GM18519 (cell line): ENCODE measurements at regions not wholly inside any gene's neighbourhood (a gene's known extent, or its start where the extent isn't known, plus 50 kb on each side); places are given as distances from the start of the nearest gene placed in this dataset.

Source experiments
- ATAC-seq: cut with Tn5 transposase; IDR thresholded peaks from one replicate; pipeline ENCODE4 v1.9.1; 2021; ENCODE audit warnings: mild to moderate bottlenecking, moderate library complexity; ENCODE audit not compliant: unreplicated experiment, low FRiP score

- no peak for ATAC-seq
Measured at GRCh38 chr5:77948476-77948875, 172.3 kb upstream of the TBCA start.

- ATAC-seq: no peak
Measured at GRCh38 chr5:77947041-77947428, 170.9 kb upstream of the TBCA start.

- ATAC-seq: no peak
Measured at GRCh38 chr5:77946381-77947040, 170.4 kb upstream of the TBCA start.

GRCh38 chr5:77945874-77946273, 169.7 kb upstream of the TBCA start:
- no peak for ATAC-seq

GRCh38 chr5:77944757-77945340, 168.7 kb upstream of the TBCA start:
- no peak for ATAC-seq

GRCh38 chr5:77943851-77944250, 167.7 kb upstream of the TBCA start:
- ATAC-seq: no peak

GRCh38 chr5:77942578-77943239, 166.6 kb upstream of the TBCA start:
- no peak for ATAC-seq

GRCh38 chr5:77937015-77937908, 161.1 kb upstream of the TBCA start:
- ATAC-seq: peak; percentile 84

GRCh38 chr5:77936365-77936693, 160.2 kb upstream of the TBCA start:
- ATAC-seq: no peak

- no peak for ATAC-seq
Measured at GRCh38 chr5:77935506-77936364, 159.6 kb upstream of the TBCA start.

- ATAC-seq: no peak
Measured at GRCh38 chr5:77928776-77929300, 152.7 kb upstream of the TBCA start.

GRCh38 chr5:77926337-77926736, 150.2 kb upstream of the TBCA start:
- no peak for ATAC-seq

- ATAC-seq: no peak
Measured at GRCh38 chr5:77925503-77925902, 149.4 kb upstream of the TBCA start.

GRCh38 chr5:77924081-77924480, 147.9 kb upstream of the TBCA start:
- no peak for ATAC-seq

- no peak for ATAC-seq
Measured at GRCh38 chr5:77923666-77924065, 147.5 kb upstream of the TBCA start.

- no peak for ATAC-seq
Measured at GRCh38 chr5:77921094-77921768, 145.1 kb upstream of the TBCA start.

- ATAC-seq: no peak
Measured at GRCh38 chr5:77920359-77921058, 144.4 kb upstream of the TBCA start.

- ATAC-seq: no peak
Measured at GRCh38 chr5:77915346-77915745, 139.2 kb upstream of the TBCA start.

GRCh38 chr5:77912721-77913120, 136.6 kb upstream of the TBCA start:
- ATAC-seq: no peak
